WTC11 (cell line): ENCODE measurements at regions not wholly inside any gene's neighbourhood (a gene's known extent, or its start where the extent isn't known, plus 50 kb on each side); places are given as distances from the start of the nearest gene placed in this dataset.

Experiments
- ATF6 ChIP-seq: sonication (generic); formaldehyde crosslinking; IDR thresholded peaks from 2 replicates; pipeline ENCODE4 v1.8.1; 2023; ENCODE audit warnings: mild to moderate bottlenecking, missing genetic modification reagents
- E2F1 ChIP-seq: sonication (generic); formaldehyde crosslinking; IDR thresholded peaks from 2 replicates; pipeline ENCODE4 v1.8.0; 2022; ENCODE audit warnings: mild to moderate bottlenecking, missing genetic modification reagents
- ELF4 ChIP-seq: sonication (generic); formaldehyde crosslinking; IDR thresholded peaks from 2 replicates; pipeline ENCODE4 v1.8.1; 2022; ENCODE audit warnings: low read depth, mild to moderate bottlenecking, moderate library complexity, missing genetic modification reagents
- ESRRA ChIP-seq: sonication (generic); formaldehyde crosslinking; IDR thresholded peaks from 2 replicates; pipeline ENCODE4 v1.8.1; 2022; ENCODE audit warnings: mild to moderate bottlenecking, missing genetic modification reagents, borderline replicate concordance
- ETV6 ChIP-seq: sonication (generic); formaldehyde crosslinking; IDR thresholded peaks from 2 replicates; pipeline ENCODE4 v1.8.1; 2022; ENCODE audit warnings: mild to moderate bottlenecking, missing genetic modification reagents
- FOXK1 ChIP-seq: sonication (generic); formaldehyde crosslinking; IDR thresholded peaks from 2 replicates; pipeline ENCODE4 v1.8.0; 2022; ENCODE audit warnings: mild to moderate bottlenecking, moderate library complexity, missing genetic modification reagents
- GABPB1 ChIP-seq: sonication (generic); formaldehyde crosslinking; IDR thresholded peaks from 2 replicates; pipeline ENCODE4 v1.8.1; 2023; ENCODE audit warnings: mild to moderate bottlenecking, missing genetic modification reagents
- GRHL2 ChIP-seq: fragments of 250-450 bp; sonication (Bioruptor Pico); IDR thresholded peaks from 2 replicates; pipeline ENCODE4 v1.8.0; 2022; ENCODE audit warnings: mild to moderate bottlenecking, moderate library complexity; ENCODE audit not compliant: insufficient replicate concordance, severe bottlenecking
- IRF2 ChIP-seq: sonication (generic); formaldehyde crosslinking; IDR thresholded peaks from 2 replicates; pipeline ENCODE4 v1.8.0; 2022; ENCODE audit warnings: low read depth, missing genetic modification reagents, borderline replicate concordance
- JUN ChIP-seq: sonication (generic); formaldehyde crosslinking; IDR thresholded peaks from 2 replicates; pipeline ENCODE4 v1.8.0; 2023; ENCODE audit warnings: mild to moderate bottlenecking, missing genetic modification reagents
- NFYB ChIP-seq: sonication (generic); formaldehyde crosslinking; conservative IDR thresholded peaks from 2 replicates; pipeline ENCODE4 v1.8.0; 2022; ENCODE audit warnings: low read depth, missing genetic modification reagents
- PREB ChIP-seq: sonication (generic); formaldehyde crosslinking; IDR thresholded peaks from 2 replicates; pipeline ENCODE4 v1.8.1; 2022; ENCODE audit warnings: mild to moderate bottlenecking, missing genetic modification reagents, moderate library complexity, borderline replicate concordance
- TF ChIP-seq, protein P1 (sequence below): fragments of 200-600 bp; IDR thresholded peaks from 2 replicates; pipeline ENCODE4 v1.8.0; 2022; ENCODE audit warnings: antibody characterized with exemption
- TF ChIP-seq, protein P2 (sequence below): sonication (generic); formaldehyde crosslinking; IDR thresholded peaks from 2 replicates; pipeline ENCODE4 v1.8.0; 2022; ENCODE audit warnings: mild to moderate bottlenecking, missing genetic modification reagents

DNA sequence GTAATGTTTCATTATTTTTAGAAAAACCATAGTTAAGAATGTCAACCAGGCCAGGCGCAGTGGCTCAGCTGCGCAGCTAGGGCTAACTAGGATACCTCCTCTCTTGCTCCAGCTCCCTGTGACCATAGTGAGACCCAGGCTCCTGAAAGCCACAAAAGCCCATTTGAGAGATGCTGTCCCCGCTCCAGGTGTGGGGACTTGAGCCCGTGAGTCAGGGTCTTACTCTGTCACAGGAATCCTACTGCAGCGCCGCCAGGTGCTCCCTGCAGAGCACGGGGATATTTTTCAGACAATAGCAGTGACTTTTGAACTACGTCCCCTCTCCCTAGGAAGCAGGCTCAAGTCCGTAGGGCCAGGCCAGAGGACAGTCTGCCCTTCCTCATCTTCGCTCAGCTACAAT lies 75.6 kb upstream of the NRBF2 start:
- TF ChIP-seq, protein P1, sequence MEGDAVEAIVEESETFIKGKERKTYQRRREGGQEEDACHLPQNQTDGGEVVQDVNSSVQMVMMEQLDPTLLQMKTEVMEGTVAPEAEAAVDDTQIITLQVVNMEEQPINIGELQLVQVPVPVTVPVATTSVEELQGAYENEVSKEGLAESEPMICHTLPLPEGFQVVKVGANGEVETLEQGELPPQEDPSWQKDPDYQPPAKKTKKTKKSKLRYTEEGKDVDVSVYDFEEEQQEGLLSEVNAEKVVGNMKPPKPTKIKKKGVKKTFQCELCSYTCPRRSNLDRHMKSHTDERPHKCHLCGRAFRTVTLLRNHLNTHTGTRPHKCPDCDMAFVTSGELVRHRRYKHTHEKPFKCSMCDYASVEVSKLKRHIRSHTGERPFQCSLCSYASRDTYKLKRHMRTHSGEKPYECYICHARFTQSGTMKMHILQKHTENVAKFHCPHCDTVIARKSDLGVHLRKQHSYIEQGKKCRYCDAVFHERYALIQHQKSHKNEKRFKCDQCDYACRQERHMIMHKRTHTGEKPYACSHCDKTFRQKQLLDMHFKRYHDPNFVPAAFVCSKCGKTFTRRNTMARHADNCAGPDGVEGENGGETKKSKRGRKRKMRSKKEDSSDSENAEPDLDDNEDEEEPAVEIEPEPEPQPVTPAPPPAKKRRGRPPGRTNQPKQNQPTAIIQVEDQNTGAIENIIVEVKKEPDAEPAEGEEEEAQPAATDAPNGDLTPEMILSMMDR, result no peak
- TF ChIP-seq GRHL2 (CRISPR knock-in tag) (no peak), FOXK1 (CRISPR knock-in tag) (no peak), ESRRA (CRISPR knock-in tag) (no peak), ETV6 (CRISPR knock-in tag) (no peak), GABPB1 (CRISPR knock-in tag) (no peak), ELF4 (no peak), E2F1 (CRISPR knock-in tag) (no peak), JUN (no peak), PREB (CRISPR knock-in tag) (no peak), IRF2 (CRISPR knock-in tag) (no peak), ATF6 (no peak), NFYB (CRISPR knock-in tag) (no peak)
- TF ChIP-seq, protein P2, sequence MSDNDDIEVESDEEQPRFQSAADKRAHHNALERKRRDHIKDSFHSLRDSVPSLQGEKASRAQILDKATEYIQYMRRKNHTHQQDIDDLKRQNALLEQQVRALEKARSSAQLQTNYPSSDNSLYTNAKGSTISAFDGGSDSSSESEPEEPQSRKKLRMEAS (CRISPR knock-in tag), result no peak
